SH-SY5Y (cell line): ENCODE measurements at regions not wholly inside any gene's neighbourhood (a gene's known extent, or its start where the extent isn't known, plus 50 kb on each side); places are given as distances from the start of the nearest gene placed in this dataset.

Experiments used
- GATA2 ChIP-seq: IDR thresholded peaks from 2 replicates; pipeline ENCODE4 v1.6.1; 2011; ENCODE audit warnings: mild to moderate bottlenecking, low read depth, low read length
- GATA3 ChIP-seq: IDR thresholded peaks from 2 replicates; pipeline ENCODE4 v1.6.1; 2011; ENCODE audit warnings: low read depth, mild to moderate bottlenecking, low read length, moderate library complexity

DNA sequence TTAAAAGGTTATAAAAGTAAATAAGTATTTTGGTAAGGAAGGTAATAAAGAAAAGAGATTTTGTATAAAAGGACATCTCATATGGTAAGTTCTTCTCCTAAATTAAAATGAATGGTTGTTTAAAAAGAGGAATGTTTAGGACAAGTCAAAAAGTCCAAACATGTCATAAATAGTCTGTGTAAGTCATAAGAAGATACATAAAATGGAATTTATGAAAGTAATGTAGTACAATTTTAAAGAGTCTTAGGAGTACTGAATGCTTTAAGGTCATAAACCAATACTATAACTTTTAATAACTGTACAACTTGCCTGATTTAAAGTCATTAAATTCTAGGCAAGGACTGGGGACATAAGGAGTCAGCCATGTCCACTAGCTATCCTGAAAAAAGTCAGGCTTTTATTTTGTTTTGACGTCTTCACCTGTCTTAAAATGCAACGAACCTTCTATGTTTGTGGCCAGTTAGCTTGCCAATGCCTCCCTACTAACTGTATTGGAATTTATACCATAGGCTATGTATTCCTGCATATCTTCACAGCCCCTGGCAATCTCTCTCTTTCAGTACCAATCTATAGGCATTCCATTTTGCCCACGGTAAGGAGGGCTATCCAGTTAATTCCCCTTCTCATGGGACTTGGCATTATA lies 312.3 kb upstream of the LRRTM4 start:
- no peak for TF ChIP-seq GATA3
- no peak for TF ChIP-seq GATA2
